ENCODE measurements at regions not wholly inside any gene's neighbourhood (a gene's known extent, or its start where the extent isn't known, plus 50 kb on each side); places are given as distances from the start of the nearest gene placed in this dataset.

DNA sequence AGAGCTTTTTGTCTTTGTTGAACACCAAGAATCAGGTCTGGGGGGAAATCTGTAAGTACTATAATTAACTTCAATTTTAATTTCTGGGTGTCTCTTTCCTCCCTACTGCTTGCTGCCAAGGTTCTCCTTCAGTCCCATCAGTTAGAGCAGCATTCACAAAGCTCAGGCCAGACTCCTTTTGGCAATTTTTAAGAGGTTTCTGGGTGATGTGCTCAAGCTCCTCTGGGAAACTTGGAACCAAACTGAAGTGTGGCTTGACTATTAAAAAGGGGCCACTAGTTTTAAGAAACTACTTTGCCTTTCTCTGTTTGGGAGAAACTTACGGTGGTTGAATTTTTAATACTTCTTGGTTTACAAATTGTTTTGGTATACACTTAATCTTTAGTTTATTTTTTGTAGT lies 227.7 kb upstream of the SOX2 start:
- TF ChIP-seq POLR2A (IDR thresholded peaks at IDR 0.05; ENCODE audit: low read depth, low read length) (no peak), TAF1 (IDR thresholded peaks at IDR 0.05; ENCODE audit: borderline replicate concordance, low read depth, low read length) (no peak), POLR2AphosphoS5 (IDR thresholded peaks at IDR 0.05; ENCODE audit: low read depth, low read length) (no peak)
